GM21367 (cell line): ENCODE measurements at regions not wholly inside any gene's neighbourhood (a gene's known extent, or its start where the extent isn't known, plus 50 kb on each side); places are given as distances from the start of the nearest gene placed in this dataset.

Source experiments
- ATAC-seq: cut with Tn5 transposase; IDR thresholded peaks from one replicate; pipeline ENCODE4 v1.9.1; 2021; ENCODE audit not compliant: unreplicated experiment

GRCh38 chr16:72226136-72226535 lies 54.2 kb upstream of the PMFBP1 start:
- ATAC-seq = no peak

DNA sequence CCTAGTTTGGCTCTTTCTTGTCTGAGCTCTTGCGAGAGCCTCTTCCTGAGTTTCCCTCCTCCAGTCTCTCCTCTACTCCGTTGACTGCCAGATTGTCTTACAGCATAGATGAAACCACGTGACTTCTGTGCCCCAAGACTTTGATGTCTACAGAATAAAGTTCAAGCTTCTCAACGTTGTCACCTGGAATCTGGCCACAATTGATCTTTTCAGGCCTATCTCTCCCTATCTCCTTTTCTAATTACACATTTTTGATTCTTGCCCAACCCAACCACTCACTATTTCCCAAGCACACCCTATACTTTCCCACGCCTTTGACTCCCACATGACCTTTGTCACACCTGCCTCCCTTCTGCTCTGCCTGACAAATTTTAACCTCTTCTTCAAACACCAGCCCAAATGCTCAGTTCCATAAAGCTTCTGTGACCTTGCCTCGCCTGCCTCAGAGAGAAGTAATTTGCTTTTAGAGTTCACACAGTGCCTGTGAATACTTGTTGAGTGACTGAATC lies 52.4 kb upstream of the PMFBP1 start:
- ATAC-seq = no peak

DNA sequence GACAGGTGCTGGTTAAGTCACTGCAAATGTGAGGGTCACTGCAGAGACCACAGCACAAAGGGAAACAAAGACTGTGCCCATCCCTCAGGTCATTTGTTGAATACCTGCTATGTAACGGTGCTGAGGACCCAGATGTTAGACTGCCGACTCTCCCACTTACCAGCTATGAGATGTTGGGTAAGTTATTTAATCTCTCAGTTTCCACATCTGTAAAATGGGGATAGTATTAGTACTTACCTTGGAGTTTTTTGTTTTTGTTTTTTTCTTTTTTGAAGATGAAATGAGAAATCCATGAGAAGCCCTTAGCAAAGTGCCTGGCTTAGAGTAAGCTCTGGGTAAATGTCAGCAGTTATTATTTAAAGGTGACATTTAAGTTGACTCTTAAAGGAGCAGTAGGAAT lies 50.5 kb upstream of the PMFBP1 start:
- ATAC-seq = no peak
